Endothelial cell of umbilical vein (primary cell): ENCODE measurements at regions not wholly inside any gene's neighbourhood (a gene's known extent, or its start where the extent isn't known, plus 50 kb on each side); places are given as distances from the start of the nearest gene placed in this dataset.

Experiments used
- BruUV-seq: library from RNA; stranded (reverse); fragments of 400-500 nt; replicated peaks from 2 replicates; lab custom pipeline; 2021; lab: Mats Ljungman, UMichigan
- CTCF ChIA-PET: fragments of 300-600, 350-600 bp; sonication (Branson Sonifier 250); formaldehyde crosslinking; loops from one replicate; lab custom pipeline; 2021; ENCODE audit warnings: antibody characterized with exemption, inconsistent platforms; lab: Charles Lee
- POLR2A ChIA-PET: fragments of 300-600, 350-600 bp; sonication (Branson Sonifier 250); formaldehyde crosslinking; loops from one replicate; lab custom pipeline; 2021; ENCODE audit warnings: antibody characterized with exemption, inconsistent platforms; lab: Charles Lee
- DNase-seq: peaks from one replicate; pipeline ENCODE4 v3.0.0-alpha.2; 2011; ENCODE audit warnings: low read depth, low spot score
- FAIRE-seq: peaks from 2 replicates; lab custom pipeline; 2011; peaks lifted over from hg19 to GRCh38; lab: Jason Lieb, UNC
- H2AFZ ChIP-seq: 2 replicates; pipeline ENCODE4 v1.6.0; 2012; ENCODE audit warnings: low read depth, low read length, control low read depth, inconsistent platforms
- H3K27ac ChIP-seq: 2 replicates; pipeline ENCODE4 v1.5.1; 2011; ENCODE audit warnings: low read depth, mild to moderate bottlenecking, control low read depth, low read length, moderate library complexity; ENCODE audit not compliant: insufficient read depth
- H3K27me3 ChIP-seq, 2 experiments: 2 replicates each; pipeline versions ENCODE4 v1.6.0 to v1.6.1; 2011; ENCODE audit warnings: low read length in 2 of 2, mixed read lengths in 1 of 2; ENCODE audit not compliant: control insufficient read depth in 2 of 2, insufficient read depth in 2 of 2
- H3K36me3 ChIP-seq, 2 experiments: 2 replicates in 1 of 2; 3 replicates in 1 of 2; pipeline ENCODE4 v1.5.1; 2011; ENCODE audit warnings: low read length in 2 of 2, mild to moderate bottlenecking in 1 of 2, moderate library complexity in 1 of 2; ENCODE audit not compliant: control insufficient read depth in 2 of 2, insufficient read depth in 2 of 2; ENCODE audit errors: extremely low read depth in 1 of 2
- H3K4me1 ChIP-seq: 3 replicates; pipeline ENCODE4 v1.5.1; 2011; ENCODE audit warnings: mild to moderate bottlenecking, low read length; ENCODE audit not compliant: control insufficient read depth, insufficient read depth; ENCODE audit errors: extremely low read depth
- H3K4me2 ChIP-seq: 2 replicates; pipeline ENCODE4 v1.6.1; 2011; ENCODE audit warnings: low read length, control low read depth, mixed read lengths; ENCODE audit not compliant: insufficient read depth
- H3K4me3 ChIP-seq, 3 experiments: fragments of 200-600 bp in 1 of 3; sonication (generic), shearing (Covaris generic) in 1 of 3; replicated peaks in 1 of 3; 2 replicates each; pipeline ENCODE4 v1.5.1; 2011 to 2016; ENCODE audit warnings: control low read depth in 3 of 3, low read length in 3 of 3, mild to moderate bottlenecking in 2 of 3, inconsistent platforms in 1 of 3, low read depth in 1 of 3, moderate library complexity in 1 of 3; ENCODE audit not compliant: insufficient read depth in 1 of 3
- H3K79me2 ChIP-seq: 2 replicates; pipeline ENCODE4 v1.6.0; 2012; ENCODE audit warnings: low read length, inconsistent platforms; ENCODE audit not compliant: control insufficient read depth, insufficient read depth
- H3K9ac ChIP-seq: replicated peaks from 2 replicates; pipeline ENCODE3; 2011; ENCODE audit warnings: low read length, control low read depth; ENCODE audit not compliant: insufficient read depth; ENCODE audit errors: extremely low read depth
- H3K9me1 ChIP-seq: replicated peaks from 3 replicates; pipeline ENCODE4 v1.6.0; 2011; ENCODE audit warnings: mild to moderate bottlenecking, low read length; ENCODE audit not compliant: control insufficient read depth, insufficient read depth; ENCODE audit errors: extremely low read depth
- H3K9me3 ChIP-seq: replicated peaks from 2 replicates; pipeline ENCODE4 v1.5.1; 2012; ENCODE audit warnings: low read length, inconsistent platforms; ENCODE audit not compliant: control insufficient read depth, insufficient read depth
- H4K20me1 ChIP-seq: replicated peaks from 2 replicates; pipeline ENCODE3; 2011; ENCODE audit warnings: mild to moderate bottlenecking, low read length; ENCODE audit not compliant: control insufficient read depth, insufficient read depth; ENCODE audit errors: extremely low read depth
- CTCF ChIP-seq, 2 donors: IDR thresholded peaks; 1 replicate in 1 of 2; 2 replicates in 1 of 2; pipeline ENCODE4 v1.5.1; 2011; ENCODE audit warnings: low read length in 2 of 2, mild to moderate bottlenecking in 2 of 2, moderate library complexity in 2 of 2, control low read depth in 1 of 2, inconsistent platforms in 1 of 2, low read depth in 1 of 2; ENCODE audit not compliant: insufficient read depth in 1 of 2; ENCODE audit errors: extremely low read depth in 1 of 2
- EZH2 ChIP-seq: IDR thresholded peaks from 2 replicates; pipeline ENCODE4 v1.6.1; 2012; ENCODE audit warnings: borderline replicate concordance, low read depth, mild to moderate bottlenecking, moderate library complexity, low read length, inconsistent platforms; ENCODE audit not compliant: severe bottlenecking
- FOS ChIP-seq: IDR thresholded peaks from 2 replicates; pipeline ENCODE4 v1.6.1; 2011; ENCODE audit warnings: mild to moderate bottlenecking, low read length, moderate library complexity, borderline replicate concordance; ENCODE audit not compliant: insufficient read depth
- GATA2 ChIP-seq: IDR thresholded peaks from 2 replicates; pipeline ENCODE4 v1.7.0; 2011; ENCODE audit warnings: low read depth, mild to moderate bottlenecking, moderate library complexity, mixed read lengths, low read length; ENCODE audit not compliant: insufficient read length, insufficient read depth
- JUN ChIP-seq: IDR thresholded peaks from 2 replicates; pipeline ENCODE4 v1.6.1; 2011; ENCODE audit warnings: borderline replicate concordance, low read depth; ENCODE audit not compliant: insufficient read length, insufficient read depth
- MAX ChIP-seq: IDR thresholded peaks from 2 replicates; pipeline ENCODE4 v1.6.1; 2011; ENCODE audit not compliant: insufficient read depth, insufficient read length
- MYC ChIP-seq: IDR thresholded peaks from one replicate; pipeline ENCODE4 v1.6.1; 2011; ENCODE audit warnings: mild to moderate bottlenecking, low read depth, low read length
- POLR2A ChIP-seq: IDR thresholded peaks from 2 replicates; pipeline ENCODE4 v1.6.1; 2012; ENCODE audit warnings: low read depth, mild to moderate bottlenecking, control low read depth, low read length
- POLR2AphosphoS5 ChIP-seq: IDR thresholded peaks from 2 replicates; pipeline ENCODE4 v1.6.1; 2012; ENCODE audit warnings: low read depth, mild to moderate bottlenecking, control low read depth, low read length, moderate library complexity; ENCODE audit not compliant: insufficient read depth
- dilution Hi-C: fragments of 300-500 bp; cut with MboI; formaldehyde crosslinking; loops from one replicate; pipeline ENCODE4 v1.15.0; 2019; ENCODE audit warnings: low sequenced_read_pairs; ENCODE audit not compliant: extremely low pct_ligation_motif_present
- intact Hi-C: fragments of 100-400 bp; cut with micrococcal nuclease; formaldehyde crosslinking; loops from one replicate; pipeline ENCODE4 v1.10.0; 2022

- Histone ChIP-seq H3K27me3 (no peaks in the 10 kb centered on the region), H4K20me1 (no peaks in the 10 kb centered on the region), H3K27ac (no peak overlapping the region), H3K9ac (no peak overlapping the region), H3K4me1 (no peaks in the 10 kb centered on the region), H2AFZ (no peak overlapping the region), H3K9me1 (no peaks in the 10 kb centered on the region), H3K4me2 (no peak overlapping the region), H3K36me3 (no peaks in the 10 kb centered on the region), H3K9me3 (no peaks in the 10 kb centered on the region), H3K4me3 (no peak overlapping the region), H3K79me2 (no peaks in the 10 kb centered on the region)
- BruUV-seq = no TSS peak
- no peak for TF ChIP-seq POLR2AphosphoS5
- TF ChIP-seq CTCF (IDR thresholded peaks at IDR 0.05; ENCODE audit: extremely low read depth in 1 of 2, insufficient read depth in 1 of 2, low read depth in 1 of 2, low read length in 2 of 2) = no peak
- no peak for TF ChIP-seq FOS
- no peak for TF ChIP-seq EZH2
- TF ChIP-seq GATA2 = no peak
- TF ChIP-seq MYC = no peak
- TF ChIP-seq POLR2A = no peak
- no peak for TF ChIP-seq MAX
- no peak for TF ChIP-seq JUN
- intact Hi-C loops = no loop called here
- ChIA-PET CTCF (no interaction called here), POLR2A (no interaction called here)
- no peak for FAIRE-seq
- dilution Hi-C loops = no loop called here
- no peak for DNase-seq
Observed at GRCh38 chr2:5332925-5333324, 359.3 kb upstream of the SOX11 start.
